Prostate gland (tissue), 2 donors: ENCODE measurements at regions not wholly inside any gene's neighbourhood (a gene's known extent, or its start where the extent isn't known, plus 50 kb on each side); places are given as distances from the start of the nearest gene placed in this dataset.

ENCODE experiments used
- POLR2A ChIP-seq: fragments of 450-650 bp; IDR thresholded peaks from one replicate; pipeline ENCODE4 v1.6.1; 2016; ENCODE audit warnings: antibody characterized with exemption, mild to moderate bottlenecking
- POLR2AphosphoS5 ChIP-seq: sonication (generic); formaldehyde crosslinking; IDR thresholded peaks from one replicate; pipeline ENCODE4 v1.6.1; 2017; ENCODE audit warnings: antibody characterized with exemption
- TF ChIP-seq, protein P1 (sequence below), 4 experiments: fragments of 200-600 bp in 2 of 4; fragments of 450-650 bp in 2 of 4; sonication (generic) in 2 of 4; IDR thresholded peaks; 1 replicate in 3 of 4; 2 replicates in 1 of 4; pipeline ENCODE4 v1.5.1; 2016 to 2019; ENCODE audit warnings: antibody characterized with exemption in 4 of 4, mild to moderate bottlenecking in 2 of 4, moderate library complexity in 2 of 4

DNA sequence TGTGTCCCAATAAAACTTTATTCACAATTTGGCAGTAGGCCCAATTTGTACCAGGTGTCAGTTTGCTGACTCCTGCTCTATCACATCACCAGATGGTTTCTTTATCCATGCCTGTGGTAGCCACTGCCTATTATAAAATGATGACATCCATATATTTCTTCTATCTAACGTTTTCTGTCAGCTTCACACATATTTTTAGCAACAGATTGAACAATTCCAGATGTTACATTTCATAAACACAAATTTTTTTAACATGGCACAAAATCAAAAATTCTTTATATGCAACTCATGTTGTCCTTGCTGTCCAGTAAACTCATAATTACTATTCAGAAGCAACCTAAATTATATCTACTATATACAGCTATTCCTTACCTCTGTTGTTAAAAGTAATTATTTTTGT, 1371.6 kb downstream of the NSUN3 start:
- TF ChIP-seq, protein P1, sequence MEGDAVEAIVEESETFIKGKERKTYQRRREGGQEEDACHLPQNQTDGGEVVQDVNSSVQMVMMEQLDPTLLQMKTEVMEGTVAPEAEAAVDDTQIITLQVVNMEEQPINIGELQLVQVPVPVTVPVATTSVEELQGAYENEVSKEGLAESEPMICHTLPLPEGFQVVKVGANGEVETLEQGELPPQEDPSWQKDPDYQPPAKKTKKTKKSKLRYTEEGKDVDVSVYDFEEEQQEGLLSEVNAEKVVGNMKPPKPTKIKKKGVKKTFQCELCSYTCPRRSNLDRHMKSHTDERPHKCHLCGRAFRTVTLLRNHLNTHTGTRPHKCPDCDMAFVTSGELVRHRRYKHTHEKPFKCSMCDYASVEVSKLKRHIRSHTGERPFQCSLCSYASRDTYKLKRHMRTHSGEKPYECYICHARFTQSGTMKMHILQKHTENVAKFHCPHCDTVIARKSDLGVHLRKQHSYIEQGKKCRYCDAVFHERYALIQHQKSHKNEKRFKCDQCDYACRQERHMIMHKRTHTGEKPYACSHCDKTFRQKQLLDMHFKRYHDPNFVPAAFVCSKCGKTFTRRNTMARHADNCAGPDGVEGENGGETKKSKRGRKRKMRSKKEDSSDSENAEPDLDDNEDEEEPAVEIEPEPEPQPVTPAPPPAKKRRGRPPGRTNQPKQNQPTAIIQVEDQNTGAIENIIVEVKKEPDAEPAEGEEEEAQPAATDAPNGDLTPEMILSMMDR (IDR thresholded peaks at IDR 0.05) = no peak
- no peak for TF ChIP-seq POLR2AphosphoS5
- no peak for TF ChIP-seq POLR2A
